ENCODE measurements at regions not wholly inside any gene's neighbourhood (a gene's known extent, or its start where the extent isn't known, plus 50 kb on each side); places are given as distances from the start of the nearest gene placed in this dataset.

GRCh38 chr11:119916568-119916967 is 187.6 kb upstream of the NECTIN1 start:
- Histone ChIP-seq H3K9me3 (ENCODE audit: control insufficient read depth, insufficient read depth, low read depth, low read length) (peaks cover 17% of the 10 kb centered on the region), H3K36me3 (ENCODE audit: control insufficient read depth, insufficient read depth, low read length) (no peaks in the 10 kb centered on the region), H3K4me1 (ENCODE audit: control insufficient read depth, insufficient read depth, low read length) (no peaks in the 10 kb centered on the region), H3K4me3 (ENCODE audit: low read depth, low read length) (no peak overlapping the region), H3K9ac (ENCODE audit: low read length) (no peak overlapping the region), H3K27me3 (ENCODE audit: control insufficient read depth, insufficient read depth, low read length) (peaks cover 5% of the 10 kb centered on the region; the same call in 1 of the 2 replicates), H3K27ac (ENCODE audit: low read depth, low read length) (no peak overlapping the region)

GRCh38 chr11:119912229-119912628 is 183.2 kb upstream of the NECTIN1 start:
- Histone ChIP-seq H3K27ac (ENCODE audit: low read depth, low read length) (no peak overlapping the region), H3K4me3 (ENCODE audit: low read depth, low read length) (no peak overlapping the region), H3K9ac (ENCODE audit: low read length) (no peak overlapping the region), H3K27me3 (ENCODE audit: control insufficient read depth, insufficient read depth, low read length) (no peaks in the 10 kb centered on the region), H3K4me1 (ENCODE audit: control insufficient read depth, insufficient read depth, low read length) (peaks cover 15% of the 10 kb centered on the region), H3K36me3 (ENCODE audit: control insufficient read depth, insufficient read depth, low read length) (no peaks in the 10 kb centered on the region), H3K9me3 (ENCODE audit: control insufficient read depth, insufficient read depth, low read depth, low read length) (peaks cover 17% of the 10 kb centered on the region)

GRCh38 chr11:119910650-119911049 is 181.7 kb upstream of the NECTIN1 start:
- Histone ChIP-seq H3K27me3 (ENCODE audit: control insufficient read depth, insufficient read depth, low read length) (no peaks in the 10 kb centered on the region), H3K27ac (ENCODE audit: low read depth, low read length) (no peak overlapping the region), H3K4me3 (ENCODE audit: low read depth, low read length) (no peak overlapping the region), H3K9me3 (ENCODE audit: control insufficient read depth, insufficient read depth, low read depth, low read length) (peaks cover 14% of the 10 kb centered on the region; the same call in 1 of the 2 replicates), H3K4me1 (ENCODE audit: control insufficient read depth, insufficient read depth, low read length) (peaks cover 23% of the 10 kb centered on the region), H3K36me3 (ENCODE audit: control insufficient read depth, insufficient read depth, low read length) (no peaks in the 10 kb centered on the region), H3K9ac (ENCODE audit: low read length) (no peak overlapping the region)

GRCh38 chr11:119910051-119910450 is 181.1 kb upstream of the NECTIN1 start:
- H3K4me1 ChIP-seq (ENCODE audit: control insufficient read depth, insufficient read depth, low read length) = peaks cover 23% of the 10 kb centered on the region
- no peaks in the 10 kb centered on the region for H3K36me3 ChIP-seq (ENCODE audit: control insufficient read depth, insufficient read depth, low read length)
- no peak overlapping the region for H3K27ac ChIP-seq (ENCODE audit: low read depth, low read length)
- H3K9me3 ChIP-seq (ENCODE audit: control insufficient read depth, insufficient read depth, low read depth, low read length) = peaks cover 10% of the 10 kb centered on the region; the same call in 1 of the 2 replicates
- H3K9ac ChIP-seq (ENCODE audit: low read length) = no peak overlapping the region
- no peaks in the 10 kb centered on the region for H3K27me3 ChIP-seq (ENCODE audit: control insufficient read depth, insufficient read depth, low read length)
- H3K4me3 ChIP-seq (ENCODE audit: low read depth, low read length) = no peak overlapping the region

GRCh38 chr11:119909495-119909894 is 180.5 kb upstream of the NECTIN1 start:
- Histone ChIP-seq H3K36me3 (ENCODE audit: control insufficient read depth, insufficient read depth, low read length) (no peaks in the 10 kb centered on the region), H3K9ac (ENCODE audit: low read length) (no peak overlapping the region), H3K27me3 (ENCODE audit: control insufficient read depth, insufficient read depth, low read length) (no peaks in the 10 kb centered on the region), H3K9me3 (ENCODE audit: control insufficient read depth, insufficient read depth, low read depth, low read length) (peaks cover 5% of the 10 kb centered on the region; the same call in 1 of the 2 replicates), H3K4me1 (ENCODE audit: control insufficient read depth, insufficient read depth, low read length) (peaks cover 23% of the 10 kb centered on the region), H3K4me3 (ENCODE audit: low read depth, low read length) (no peak overlapping the region), H3K27ac (ENCODE audit: low read depth, low read length) (no peak overlapping the region)

- Histone ChIP-seq H3K4me3 (ENCODE audit: low read depth, low read length) (no peak overlapping the region), H3K9me3 (ENCODE audit: control insufficient read depth, insufficient read depth, low read depth, low read length) (peaks cover 3% of the 10 kb centered on the region; the same call in 1 of the 2 replicates), H3K27ac (ENCODE audit: low read depth, low read length) (no peak overlapping the region), H3K4me1 (ENCODE audit: control insufficient read depth, insufficient read depth, low read length) (peaks cover 23% of the 10 kb centered on the region), H3K36me3 (ENCODE audit: control insufficient read depth, insufficient read depth, low read length) (no peaks in the 10 kb centered on the region), H3K27me3 (ENCODE audit: control insufficient read depth, insufficient read depth, low read length) (no peaks in the 10 kb centered on the region), H3K9ac (ENCODE audit: low read length) (no peak overlapping the region)
Measured at GRCh38 chr11:119909077-119909476, 180.1 kb upstream of the NECTIN1 start.

- no peak overlapping the region for H3K4me3 ChIP-seq (ENCODE audit: low read depth, low read length)
- no peaks in the 10 kb centered on the region for H3K36me3 ChIP-seq (ENCODE audit: control insufficient read depth, insufficient read depth, low read length)
- H3K27me3 ChIP-seq (ENCODE audit: control insufficient read depth, insufficient read depth, low read length) = no peaks in the 10 kb centered on the region
- H3K9me3 ChIP-seq (ENCODE audit: control insufficient read depth, insufficient read depth, low read depth, low read length) = no peaks in the 10 kb centered on the region; the same call in 1 of the 2 replicates
- peaks cover 23% of the 10 kb centered on the region for H3K4me1 ChIP-seq (ENCODE audit: control insufficient read depth, insufficient read depth, low read length)
- H3K9ac ChIP-seq (ENCODE audit: low read length) = no peak overlapping the region
- no peak overlapping the region for H3K27ac ChIP-seq (ENCODE audit: low read depth, low read length)
Measured at GRCh38 chr11:119908573-119908904, 179.5 kb upstream of the NECTIN1 start.

- Histone ChIP-seq H3K27me3 (ENCODE audit: control insufficient read depth, insufficient read depth, low read length) (no peaks in the 10 kb centered on the region), H3K9ac (ENCODE audit: low read length) (no peak overlapping the region), H3K9me3 (ENCODE audit: control insufficient read depth, insufficient read depth, low read depth, low read length) (no peaks in the 10 kb centered on the region), H3K4me3 (ENCODE audit: low read depth, low read length) (no peak overlapping the region), H3K4me1 (ENCODE audit: control insufficient read depth, insufficient read depth, low read length) (peaks cover 23% of the 10 kb centered on the region), H3K27ac (ENCODE audit: low read depth, low read length) (no peak overlapping the region), H3K36me3 (ENCODE audit: control insufficient read depth, insufficient read depth, low read length) (no peaks in the 10 kb centered on the region)
Measured at GRCh38 chr11:119907878-119908572, 179.0 kb upstream of the NECTIN1 start.

GRCh38 chr11:119907122-119907851 is 178.3 kb upstream of the NECTIN1 start:
- no peak overlapping the region for H3K27ac ChIP-seq (ENCODE audit: low read depth, low read length)
- no peak overlapping the region for H3K9ac ChIP-seq (ENCODE audit: low read length)
- H3K27me3 ChIP-seq (ENCODE audit: control insufficient read depth, insufficient read depth, low read length) = no peaks in the 10 kb centered on the region

GRCh38 chr11:119906376-119906775 is 177.4 kb upstream of the NECTIN1 start:
- Histone ChIP-seq H3K36me3 (ENCODE audit: control insufficient read depth, insufficient read depth, low read length) (no peaks in the 10 kb centered on the region), H3K4me1 (ENCODE audit: control insufficient read depth, insufficient read depth, low read length) (peaks cover 23% of the 10 kb centered on the region), H3K9me3 (ENCODE audit: control insufficient read depth, insufficient read depth, low read depth, low read length) (no peaks in the 10 kb centered on the region), H3K27ac (ENCODE audit: low read depth, low read length) (no peak overlapping the region), H3K4me3 (ENCODE audit: low read depth, low read length) (no peak overlapping the region), H3K27me3 (ENCODE audit: control insufficient read depth, insufficient read depth, low read length) (no peaks in the 10 kb centered on the region), H3K9ac (ENCODE audit: low read length) (no peak overlapping the region)

More at GRCh38 chr11:119907122-119907851, 178.3 kb upstream of the NECTIN1 start:
- Histone ChIP-seq H3K36me3 (ENCODE audit: control insufficient read depth, insufficient read depth, low read length) (no peaks in the 10 kb centered on the region), H3K4me1 (ENCODE audit: control insufficient read depth, insufficient read depth, low read length) (peaks cover 23% of the 10 kb centered on the region), H3K4me3 (ENCODE audit: low read depth, low read length) (no peak overlapping the region), H3K9me3 (ENCODE audit: control insufficient read depth, insufficient read depth, low read depth, low read length) (no peaks in the 10 kb centered on the region)

- no peak overlapping the region for H3K9ac ChIP-seq (ENCODE audit: low read length)
- H3K27ac ChIP-seq (ENCODE audit: low read depth, low read length) = no peak overlapping the region
- no peaks in the 10 kb centered on the region for H3K27me3 ChIP-seq (ENCODE audit: control insufficient read depth, insufficient read depth, low read length)
- no peaks in the 10 kb centered on the region for H3K36me3 ChIP-seq (ENCODE audit: control insufficient read depth, insufficient read depth, low read length)
- no peaks in the 10 kb centered on the region for H3K9me3 ChIP-seq (ENCODE audit: control insufficient read depth, insufficient read depth, low read depth, low read length)
- no peak overlapping the region for H3K4me3 ChIP-seq (ENCODE audit: low read depth, low read length)
- H3K4me1 ChIP-seq (ENCODE audit: control insufficient read depth, insufficient read depth, low read length) = peaks cover 23% of the 10 kb centered on the region
Measured at GRCh38 chr11:119905162-119905561, 176.2 kb upstream of the NECTIN1 start.

Measured in HUES6 (cell line).